Smooth muscle cell (in vitro differentiated cells): ENCODE measurements at regions not wholly inside any gene's neighbourhood (a gene's known extent, or its start where the extent isn't known, plus 50 kb on each side); places are given as distances from the start of the nearest gene placed in this dataset.

Experiments
- DNase-seq: peaks from one replicate; lab custom pipeline; 2025; ENCODE audit not compliant: unreplicated experiment; lab: John Stamatoyannopoulos, UW
- H2AFZ ChIP-seq: fragments of 200-600 bp; sonication (generic); 2 replicates; pipeline ENCODE4 v1.6.0; 2016; ENCODE audit warnings: antibody characterized with exemption, low read depth, mild to moderate bottlenecking
- H3F3A ChIP-seq: fragments of 200-600 bp; sonication (generic); 2 replicates; pipeline ENCODE4 v1.6.0; 2017; ENCODE audit warnings: antibody characterized with exemption, low read depth
- H3K27ac ChIP-seq: fragments of 200-600 bp; sonication (generic); 2 replicates; pipeline ENCODE4 v1.5.1; 2016; ENCODE audit warnings: low read depth, mild to moderate bottlenecking
- H3K27me3 ChIP-seq: fragments of 200-600 bp; sonication (generic); 2 replicates; pipeline ENCODE4 v1.6.1; 2016; ENCODE audit warnings: low read depth, mild to moderate bottlenecking
- H3K36me3 ChIP-seq: fragments of 200-600 bp; sonication (generic); 2 replicates; pipeline ENCODE4 v1.5.1; 2016; ENCODE audit warnings: low read depth
- H3K4me1 ChIP-seq: fragments of 200-600 bp; sonication (generic); 2 replicates; pipeline ENCODE4 v1.5.1; 2016; ENCODE audit warnings: low read depth
- H3K4me2 ChIP-seq: fragments of 200-600 bp; sonication (generic); 2 replicates; pipeline ENCODE4 v1.6.0; 2016; ENCODE audit warnings: mild to moderate bottlenecking
- H3K4me3 ChIP-seq: fragments of 200-600 bp; sonication (generic); 2 replicates; pipeline ENCODE4 v1.5.1; 2016; ENCODE audit warnings: mild to moderate bottlenecking
- H3K79me2 ChIP-seq: fragments of 200-600 bp; sonication (generic); 2 replicates; pipeline ENCODE4 v1.6.0; 2016; ENCODE audit warnings: low read depth, mild to moderate bottlenecking
- H3K9ac ChIP-seq: fragments of 200-600 bp; sonication (generic); 2 replicates; pipeline ENCODE4 v1.6.0; 2016; ENCODE audit warnings: low read depth
- H3K9me3 ChIP-seq: fragments of 200-600 bp; sonication (generic); replicated peaks from 2 replicates; pipeline ENCODE4 v1.5.1; 2016; ENCODE audit warnings: low read depth
- H4K20me1 ChIP-seq: fragments of 200-600 bp; sonication (generic); 2 replicates; pipeline ENCODE4 v1.6.0; 2016; ENCODE audit warnings: low read depth
- CTCF ChIP-seq: fragments of 200-600 bp; sonication (generic); IDR thresholded peaks from 2 replicates; pipeline ENCODE4 v1.5.1; 2017; ENCODE audit warnings: borderline replicate concordance, mild to moderate bottlenecking, antibody characterized with exemption; ENCODE audit not compliant: insufficient read depth, poor library complexity, severe bottlenecking
- WGBS: methylation state at CpG from one replicate; pipeline ENCODE4 v1.1.7; 2016; ENCODE audit warnings: low lambda C conversion rate; 5-methylcytosine and 5-hydroxymethylcytosine counted together

- Histone ChIP-seq H3K79me2 (no peaks in the 10 kb centered on the region), H3K9me3 (no peaks in the 10 kb centered on the region), H4K20me1 (no peaks in the 10 kb centered on the region), H3K9ac (no peak overlapping the region), H3K36me3 (no peaks in the 10 kb centered on the region), H3F3A (no peaks in the 10 kb centered on the region), H3K27ac (no peak overlapping the region), H3K4me1 (no peaks in the 10 kb centered on the region), H3K4me2 (no peak overlapping the region), H3K4me3 (no peak overlapping the region), H3K27me3 (no peaks in the 10 kb centered on the region), H2AFZ (peak overlapping the region; percentile 0)
- TF ChIP-seq CTCF: no peak
- 91% methylated on average over 2 of the region's 2 CpGs for WGBS
- DNase-seq: no peak
These were observed 108.6 kb upstream of the RAI14 start for GRCh38 chr5:34547300-34548085.

DNA sequence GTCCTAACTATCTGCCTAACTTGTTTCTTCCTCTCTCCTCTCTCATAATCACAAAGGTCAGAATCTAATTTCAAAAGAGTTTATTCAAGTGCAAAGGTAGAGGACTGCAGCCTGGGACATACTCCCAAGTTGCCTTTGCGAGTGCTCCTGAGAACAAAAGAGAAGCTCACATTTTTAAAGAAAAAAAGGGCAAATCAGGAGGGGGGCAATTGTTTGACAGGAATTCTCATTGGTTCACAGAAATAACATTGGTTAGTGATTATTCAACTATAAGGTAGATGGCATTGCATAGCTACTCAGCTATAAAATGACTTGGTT lies 108.1 kb upstream of the RAI14 start:
- TF ChIP-seq CTCF: no peak
- Histone ChIP-seq H2AFZ (peak overlapping the region; percentile 0), H4K20me1 (no peaks in the 10 kb centered on the region)

DNA sequence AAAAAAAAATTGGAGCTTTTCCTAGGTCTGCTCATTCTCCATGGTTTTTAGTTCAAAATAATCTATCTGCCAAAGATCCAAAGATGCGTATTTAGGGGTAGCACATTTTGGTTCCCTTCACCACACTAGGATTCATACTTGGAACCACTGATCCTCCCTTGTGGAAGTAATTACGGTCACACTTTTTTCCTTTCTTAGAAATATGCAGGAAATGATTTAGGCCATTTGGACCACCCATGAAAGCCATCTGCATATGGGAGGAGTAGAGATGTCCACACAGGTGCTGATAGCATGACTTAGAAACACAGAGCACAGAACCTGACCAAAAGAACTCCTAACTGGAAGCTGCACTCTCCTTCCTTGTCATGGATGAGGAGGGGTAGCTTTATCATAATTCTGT lies 105.9 kb upstream of the RAI14 start:
- Histone ChIP-seq H3K4me1 (no peaks in the 10 kb centered on the region), H4K20me1 (no peaks in the 10 kb centered on the region), H3K9ac (no peak overlapping the region), H3K9me3 (no peaks in the 10 kb centered on the region), H3K79me2 (no peaks in the 10 kb centered on the region), H3F3A (no peaks in the 10 kb centered on the region), H3K27me3 (no peaks in the 10 kb centered on the region), H2AFZ (no peak overlapping the region), H3K27ac (no peak overlapping the region), H3K36me3 (no peaks in the 10 kb centered on the region), H3K4me2 (no peak overlapping the region), H3K4me3 (no peak overlapping the region)
- TF ChIP-seq CTCF: no peak
- no peak for DNase-seq
- 97% methylated on average over 2 of the region's 2 CpGs for WGBS

More for the DNA sequence above, 108.1 kb upstream of the RAI14 start:
- no peaks in the 10 kb centered on the region for H3F3A ChIP-seq
- no peak for DNase-seq
- no peak overlapping the region for H3K27ac ChIP-seq
- H3K4me3 ChIP-seq: no peak overlapping the region
- H3K9me3 ChIP-seq: no peaks in the 10 kb centered on the region
- H3K79me2 ChIP-seq: no peaks in the 10 kb centered on the region
- WGBS: 79% methylated on average over 1 of the region's 1 CpG
- no peaks in the 10 kb centered on the region for H3K27me3 ChIP-seq
- H3K9ac ChIP-seq: no peak overlapping the region
- H3K4me1 ChIP-seq: no peaks in the 10 kb centered on the region
- H3K4me2 ChIP-seq: no peak overlapping the region
- no peaks in the 10 kb centered on the region for H3K36me3 ChIP-seq

- no peak overlapping the region for H2AFZ ChIP-seq
- H4K20me1 ChIP-seq: no peaks in the 10 kb centered on the region
- no peak overlapping the region for H3K9ac ChIP-seq
- no peak overlapping the region for H3K4me3 ChIP-seq
- H3K27me3 ChIP-seq: no peaks in the 10 kb centered on the region
- H3F3A ChIP-seq: no peaks in the 10 kb centered on the region
- WGBS: 65% methylated on average over 3 of the region's 3 CpGs
- H3K79me2 ChIP-seq: no peaks in the 10 kb centered on the region
- no peak for TF ChIP-seq CTCF
- no peaks in the 10 kb centered on the region for H3K4me1 ChIP-seq
- H3K27ac ChIP-seq: no peak overlapping the region
- H3K4me2 ChIP-seq: no peak overlapping the region
- no peaks in the 10 kb centered on the region for H3K36me3 ChIP-seq
- H3K9me3 ChIP-seq: no peaks in the 10 kb centered on the region
- no peak for DNase-seq
These were observed 105.2 kb upstream of the RAI14 start for GRCh38 chr5:34550964-34551363.
